Thyroid gland (tissue), 4 donors: ENCODE measurements at regions not wholly inside any gene's neighbourhood (a gene's known extent, or its start where the extent isn't known, plus 50 kb on each side); places are given as distances from the start of the nearest gene placed in this dataset.

Experiments used
- POLR2A ChIP-seq, 2 donors: fragments of 450-650 bp; IDR thresholded peaks; one replicate each; pipeline ENCODE4 v1.6.1; 2017; ENCODE audit warnings: antibody characterized with exemption in 2 of 2, mild to moderate bottlenecking in 2 of 2, moderate library complexity in 1 of 2
- TF ChIP-seq, protein P1 (sequence below), 6 experiments: fragments of 200-600 bp in 3 of 6; fragments of 450-650 bp in 3 of 6; sonication (generic) in 3 of 6; IDR thresholded peaks; one replicate each; pipeline ENCODE4 v1.5.1; 2016 to 2019; ENCODE audit warnings: antibody characterized with exemption in 6 of 6, mild to moderate bottlenecking in 2 of 6, inconsistent platforms in 1 of 6, moderate library complexity in 1 of 6

DNA sequence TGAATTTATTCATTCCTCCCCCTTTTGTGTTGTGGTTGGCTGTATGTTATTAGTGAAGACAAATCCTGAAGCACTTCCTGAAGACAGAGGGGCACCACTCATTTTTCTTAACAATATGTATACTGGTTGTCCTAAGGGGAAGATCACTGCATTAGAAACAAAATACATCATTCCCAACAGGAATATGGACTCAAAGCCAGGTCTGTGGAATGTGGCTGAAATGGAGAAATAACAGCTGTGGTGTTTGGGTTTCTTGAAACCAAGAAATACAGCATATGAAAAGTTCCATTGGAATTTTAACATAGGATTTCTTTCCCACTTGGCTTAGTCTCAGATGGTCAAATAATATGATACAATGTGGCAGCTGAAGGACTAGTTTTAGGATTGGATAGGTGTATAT, 267.6 kb downstream of the KCNE4 start:
- TF ChIP-seq, protein P1, sequence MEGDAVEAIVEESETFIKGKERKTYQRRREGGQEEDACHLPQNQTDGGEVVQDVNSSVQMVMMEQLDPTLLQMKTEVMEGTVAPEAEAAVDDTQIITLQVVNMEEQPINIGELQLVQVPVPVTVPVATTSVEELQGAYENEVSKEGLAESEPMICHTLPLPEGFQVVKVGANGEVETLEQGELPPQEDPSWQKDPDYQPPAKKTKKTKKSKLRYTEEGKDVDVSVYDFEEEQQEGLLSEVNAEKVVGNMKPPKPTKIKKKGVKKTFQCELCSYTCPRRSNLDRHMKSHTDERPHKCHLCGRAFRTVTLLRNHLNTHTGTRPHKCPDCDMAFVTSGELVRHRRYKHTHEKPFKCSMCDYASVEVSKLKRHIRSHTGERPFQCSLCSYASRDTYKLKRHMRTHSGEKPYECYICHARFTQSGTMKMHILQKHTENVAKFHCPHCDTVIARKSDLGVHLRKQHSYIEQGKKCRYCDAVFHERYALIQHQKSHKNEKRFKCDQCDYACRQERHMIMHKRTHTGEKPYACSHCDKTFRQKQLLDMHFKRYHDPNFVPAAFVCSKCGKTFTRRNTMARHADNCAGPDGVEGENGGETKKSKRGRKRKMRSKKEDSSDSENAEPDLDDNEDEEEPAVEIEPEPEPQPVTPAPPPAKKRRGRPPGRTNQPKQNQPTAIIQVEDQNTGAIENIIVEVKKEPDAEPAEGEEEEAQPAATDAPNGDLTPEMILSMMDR (IDR thresholded peaks at IDR 0.05), result no peak
- no peak for TF ChIP-seq POLR2A (IDR thresholded peaks at IDR 0.05)
